Nephron progenitor cell (in vitro differentiated cells): ENCODE measurements at regions not wholly inside any gene's neighbourhood (a gene's known extent, or its start where the extent isn't known, plus 50 kb on each side); places are given as distances from the start of the nearest gene placed in this dataset.

Experiments
- DNase-seq: peaks from one replicate; pipeline ENCODE4 v3.0.0; 2021
- H3K27ac Mint-ChIP-seq: 2 replicates; pipeline ENCODE4 v1.8.0; 2021; ENCODE audit warnings: mild to moderate bottlenecking, moderate library complexity, mixed read lengths
- H3K27me3 Mint-ChIP-seq: 2 replicates; pipeline ENCODE4 v1.8.0; 2021; ENCODE audit warnings: mild to moderate bottlenecking, low read depth, mixed read lengths; ENCODE audit not compliant: poor library complexity
- H3K36me3 Mint-ChIP-seq: 2 replicates; pipeline ENCODE4 v1.8.0; 2021; ENCODE audit warnings: low read depth, mixed read lengths
- H3K4me1 Mint-ChIP-seq: 2 replicates; pipeline ENCODE4 v1.8.0; 2021; ENCODE audit warnings: mixed read lengths
- H3K4me3 Mint-ChIP-seq: 2 replicates; pipeline ENCODE4 v1.8.0; 2021; ENCODE audit warnings: mild to moderate bottlenecking, moderate library complexity, mixed read lengths
- H3K9me3 Mint-ChIP-seq: 2 replicates; pipeline ENCODE4 v1.8.0; 2021; ENCODE audit warnings: mild to moderate bottlenecking, moderate library complexity, mixed read lengths
- TF ChIP-seq, protein P1 (sequence below): fragments of 200-600 bp; sonication (generic); IDR thresholded peaks from 2 replicates; pipeline ENCODE4 v1.5.0; 2021; ENCODE audit warnings: antibody characterized with exemption

- H3K4me3 Mint-ChIP-seq: no peak overlapping the region
- no peak overlapping the region for H3K27ac Mint-ChIP-seq
- peaks cover 5% of the 10 kb centered on the region for H3K36me3 Mint-ChIP-seq
- no peak for DNase-seq
- no peaks in the 10 kb centered on the region for H3K27me3 Mint-ChIP-seq
- H3K4me1 Mint-ChIP-seq: no peaks in the 10 kb centered on the region
- TF ChIP-seq, protein P1, sequence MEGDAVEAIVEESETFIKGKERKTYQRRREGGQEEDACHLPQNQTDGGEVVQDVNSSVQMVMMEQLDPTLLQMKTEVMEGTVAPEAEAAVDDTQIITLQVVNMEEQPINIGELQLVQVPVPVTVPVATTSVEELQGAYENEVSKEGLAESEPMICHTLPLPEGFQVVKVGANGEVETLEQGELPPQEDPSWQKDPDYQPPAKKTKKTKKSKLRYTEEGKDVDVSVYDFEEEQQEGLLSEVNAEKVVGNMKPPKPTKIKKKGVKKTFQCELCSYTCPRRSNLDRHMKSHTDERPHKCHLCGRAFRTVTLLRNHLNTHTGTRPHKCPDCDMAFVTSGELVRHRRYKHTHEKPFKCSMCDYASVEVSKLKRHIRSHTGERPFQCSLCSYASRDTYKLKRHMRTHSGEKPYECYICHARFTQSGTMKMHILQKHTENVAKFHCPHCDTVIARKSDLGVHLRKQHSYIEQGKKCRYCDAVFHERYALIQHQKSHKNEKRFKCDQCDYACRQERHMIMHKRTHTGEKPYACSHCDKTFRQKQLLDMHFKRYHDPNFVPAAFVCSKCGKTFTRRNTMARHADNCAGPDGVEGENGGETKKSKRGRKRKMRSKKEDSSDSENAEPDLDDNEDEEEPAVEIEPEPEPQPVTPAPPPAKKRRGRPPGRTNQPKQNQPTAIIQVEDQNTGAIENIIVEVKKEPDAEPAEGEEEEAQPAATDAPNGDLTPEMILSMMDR: no peak
- peaks cover 28% of the 10 kb centered on the region for H3K9me3 Mint-ChIP-seq
These were observed 421.1 kb upstream of the SETBP1 start for GRCh38 chr18:44259610-44260009.

DNA sequence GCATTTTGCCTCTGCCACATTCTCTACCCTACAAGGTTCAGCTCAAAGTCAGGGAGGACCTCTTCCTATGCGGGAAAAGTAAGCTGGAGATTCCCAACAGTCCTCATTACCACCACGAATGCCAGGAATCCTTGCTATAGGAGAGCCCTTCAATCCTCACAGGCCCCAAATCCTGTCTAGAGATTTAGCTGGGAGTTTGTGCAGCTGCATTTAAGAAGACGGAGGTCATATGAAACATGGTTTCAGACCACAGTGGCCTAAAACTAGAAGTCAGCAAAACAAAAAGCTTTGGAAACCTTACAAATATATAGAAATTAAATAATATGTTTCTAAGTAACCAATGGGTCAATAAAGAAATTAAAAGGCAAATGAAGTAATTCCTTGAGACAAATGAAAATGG, 415.3 kb upstream of the SETBP1 start:
- H3K27me3 Mint-ChIP-seq: no peaks in the 10 kb centered on the region
- peaks cover 28% of the 10 kb centered on the region for H3K9me3 Mint-ChIP-seq
- TF ChIP-seq, protein P1: no peak
- peaks cover 5% of the 10 kb centered on the region for H3K36me3 Mint-ChIP-seq
- H3K27ac Mint-ChIP-seq: no peak overlapping the region
- DNase-seq: no peak
- no peaks in the 10 kb centered on the region for H3K4me1 Mint-ChIP-seq
- no peak overlapping the region for H3K4me3 Mint-ChIP-seq

GRCh38 chr18:44273298-44273697, 407.4 kb upstream of the SETBP1 start:
- Mint-ChIP-seq H3K4me1 (peaks cover 9% of the 10 kb centered on the region), H3K9me3 (peaks cover 8% of the 10 kb centered on the region)

GRCh38 chr18:44280479-44280878, 400.2 kb upstream of the SETBP1 start:
- H3K27ac Mint-ChIP-seq: no peak overlapping the region
- no peak overlapping the region for H3K4me3 Mint-ChIP-seq
- no peaks in the 10 kb centered on the region for H3K27me3 Mint-ChIP-seq
- no peak for DNase-seq
- H3K36me3 Mint-ChIP-seq: no peaks in the 10 kb centered on the region
- TF ChIP-seq, protein P1: no peak
- no peaks in the 10 kb centered on the region for H3K9me3 Mint-ChIP-seq
- H3K4me1 Mint-ChIP-seq: no peaks in the 10 kb centered on the region

More at GRCh38 chr18:44273298-44273697, 407.4 kb upstream of the SETBP1 start:
- Mint-ChIP-seq H3K4me3 (no peak overlapping the region), H3K27me3 (no peaks in the 10 kb centered on the region), H3K36me3 (no peaks in the 10 kb centered on the region), H3K27ac (no peak overlapping the region)
- no peak for DNase-seq
- TF ChIP-seq, protein P1: no peak

GRCh38 chr18:44286049-44286448, 394.6 kb upstream of the SETBP1 start:
- no peaks in the 10 kb centered on the region for H3K4me1 Mint-ChIP-seq
- no peak overlapping the region for H3K27ac Mint-ChIP-seq
- no peak for DNase-seq
- TF ChIP-seq, protein P1: no peak
- no peak overlapping the region for H3K4me3 Mint-ChIP-seq
- no peaks in the 10 kb centered on the region for H3K9me3 Mint-ChIP-seq
- H3K27me3 Mint-ChIP-seq: no peaks in the 10 kb centered on the region
- no peaks in the 10 kb centered on the region for H3K36me3 Mint-ChIP-seq

- Mint-ChIP-seq H3K27ac (no peak overlapping the region), H3K36me3 (no peaks in the 10 kb centered on the region), H3K4me1 (peaks cover 11% of the 10 kb centered on the region), H3K4me3 (no peak overlapping the region), H3K27me3 (no peaks in the 10 kb centered on the region), H3K9me3 (no peaks in the 10 kb centered on the region)
- TF ChIP-seq, protein P1: no peak
- DNase-seq: no peak
These were observed 390.2 kb upstream of the SETBP1 start for GRCh38 chr18:44290366-44290977.
